ENCODE measurements at regions not wholly inside any gene's neighbourhood (a gene's known extent, or its start where the extent isn't known, plus 50 kb on each side); places are given as distances from the start of the nearest gene placed in this dataset.

DNA sequence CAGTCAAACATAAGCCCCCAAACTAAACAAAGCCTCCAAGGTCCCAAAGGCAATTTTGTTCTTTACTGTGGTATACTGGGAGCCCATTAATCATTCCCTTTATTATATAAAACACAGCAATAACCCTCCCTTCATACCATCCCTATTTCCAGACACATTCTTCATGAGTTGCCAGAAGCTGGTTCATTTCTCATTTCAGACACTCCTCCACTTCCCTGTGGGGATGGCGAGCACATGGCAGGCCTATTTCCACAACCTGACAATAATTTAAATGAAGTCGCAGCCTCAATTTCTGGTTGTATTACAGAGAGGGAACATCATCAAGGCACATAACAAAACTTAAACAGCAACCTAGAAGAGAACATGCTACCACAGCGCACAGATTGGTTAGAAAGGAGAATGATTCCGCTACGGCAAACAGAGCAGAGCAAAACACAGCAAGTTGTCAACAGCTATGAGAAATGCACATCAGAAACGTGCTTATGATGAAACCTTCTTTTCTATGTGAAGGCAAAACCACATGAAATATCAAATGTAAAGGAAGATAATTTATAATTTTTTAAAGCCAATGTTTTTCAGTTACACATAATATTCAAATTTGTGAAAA is 63.3 kb upstream of the ARHGEF3 start:
- TF ChIP-seq, protein P1, sequence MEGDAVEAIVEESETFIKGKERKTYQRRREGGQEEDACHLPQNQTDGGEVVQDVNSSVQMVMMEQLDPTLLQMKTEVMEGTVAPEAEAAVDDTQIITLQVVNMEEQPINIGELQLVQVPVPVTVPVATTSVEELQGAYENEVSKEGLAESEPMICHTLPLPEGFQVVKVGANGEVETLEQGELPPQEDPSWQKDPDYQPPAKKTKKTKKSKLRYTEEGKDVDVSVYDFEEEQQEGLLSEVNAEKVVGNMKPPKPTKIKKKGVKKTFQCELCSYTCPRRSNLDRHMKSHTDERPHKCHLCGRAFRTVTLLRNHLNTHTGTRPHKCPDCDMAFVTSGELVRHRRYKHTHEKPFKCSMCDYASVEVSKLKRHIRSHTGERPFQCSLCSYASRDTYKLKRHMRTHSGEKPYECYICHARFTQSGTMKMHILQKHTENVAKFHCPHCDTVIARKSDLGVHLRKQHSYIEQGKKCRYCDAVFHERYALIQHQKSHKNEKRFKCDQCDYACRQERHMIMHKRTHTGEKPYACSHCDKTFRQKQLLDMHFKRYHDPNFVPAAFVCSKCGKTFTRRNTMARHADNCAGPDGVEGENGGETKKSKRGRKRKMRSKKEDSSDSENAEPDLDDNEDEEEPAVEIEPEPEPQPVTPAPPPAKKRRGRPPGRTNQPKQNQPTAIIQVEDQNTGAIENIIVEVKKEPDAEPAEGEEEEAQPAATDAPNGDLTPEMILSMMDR (conservative IDR thresholded peaks at IDR 0.05), result no peak
- H3K27ac ChIP-seq, result no peak overlapping the region

DNA sequence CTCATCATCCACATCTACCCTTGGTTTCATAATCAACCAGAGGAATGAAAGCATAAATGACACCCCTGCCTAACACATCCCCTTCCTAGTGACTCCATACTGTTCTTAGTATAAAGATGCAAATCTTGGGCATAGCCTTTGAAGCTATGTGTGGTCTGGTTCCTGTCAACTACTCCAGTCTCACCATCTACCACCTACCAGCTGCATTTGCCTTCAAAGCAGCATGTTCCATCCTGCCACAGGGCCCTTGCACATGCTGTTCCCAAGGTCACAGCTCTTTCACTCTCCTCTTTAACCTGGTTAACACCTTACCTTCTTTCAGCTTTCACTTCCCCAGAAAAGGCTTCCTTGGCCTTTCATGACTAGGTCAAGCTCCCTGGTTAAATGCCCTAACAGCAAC is 62.3 kb upstream of the ARHGEF3 start:
- TF ChIP-seq, protein P1 (conservative IDR thresholded peaks at IDR 0.05), result no peak
- H3K27ac ChIP-seq, result no peak overlapping the region

DNA sequence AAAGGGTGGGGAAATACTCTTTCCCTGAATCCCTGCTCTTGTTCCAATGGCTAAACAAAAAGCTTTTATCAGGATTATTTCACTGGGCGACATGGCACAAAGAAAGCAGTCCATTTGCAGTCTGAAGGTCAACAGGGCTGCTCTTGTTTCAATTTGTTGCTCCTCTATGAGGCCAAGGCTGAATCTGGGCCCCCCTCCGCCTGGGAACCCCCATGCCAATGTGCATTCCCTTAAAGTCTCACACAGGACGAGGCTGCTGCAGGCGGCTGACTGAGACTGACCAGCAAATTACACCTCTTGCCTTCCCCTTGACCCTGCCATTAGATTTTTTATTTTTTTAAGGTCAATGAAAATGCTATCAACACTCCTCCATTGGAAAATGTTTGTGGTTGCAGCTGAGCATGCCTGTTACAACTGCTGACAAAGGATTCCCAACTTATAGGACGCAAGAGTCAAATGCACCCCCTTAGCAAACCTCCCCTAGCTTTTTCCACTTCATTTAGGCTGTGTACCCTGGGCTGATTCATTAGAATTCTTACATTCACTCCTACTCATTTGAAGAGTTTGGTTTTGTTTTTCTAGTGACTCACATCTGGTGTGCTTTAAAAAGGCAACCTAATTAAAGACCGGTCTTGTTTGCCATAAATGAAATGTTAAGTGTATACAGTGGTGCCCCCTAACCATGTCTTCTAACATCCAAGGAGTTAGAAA is 60.8 kb upstream of the ARHGEF3 start:
- no peak overlapping the region for H3K27ac ChIP-seq
- TF ChIP-seq, protein P1 (conservative IDR thresholded peaks at IDR 0.05), result no peak

DNA sequence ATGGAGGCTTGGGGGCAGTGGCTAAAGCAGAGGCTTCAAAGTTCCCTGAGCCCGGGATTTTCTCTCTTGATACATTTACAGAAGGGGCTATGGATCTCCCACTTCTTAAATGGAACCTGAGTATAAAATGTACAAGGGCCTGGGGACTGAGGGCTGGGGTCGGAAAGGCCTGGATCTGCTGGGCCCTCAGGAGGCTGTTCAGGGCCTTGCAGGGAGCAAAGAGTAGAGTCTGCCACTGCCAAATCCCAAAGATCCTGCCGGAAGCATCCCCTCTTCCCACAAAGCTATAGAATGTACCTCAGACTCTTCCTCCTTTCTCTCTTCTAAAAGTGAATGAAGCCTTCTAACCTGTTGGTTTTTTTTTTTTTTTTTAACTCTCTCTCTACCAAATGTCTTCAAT is 59.8 kb upstream of the ARHGEF3 start:
- H3K27ac ChIP-seq, result no peak overlapping the region
- TF ChIP-seq, protein P1 (conservative IDR thresholded peaks at IDR 0.05), result no peak

DNA sequence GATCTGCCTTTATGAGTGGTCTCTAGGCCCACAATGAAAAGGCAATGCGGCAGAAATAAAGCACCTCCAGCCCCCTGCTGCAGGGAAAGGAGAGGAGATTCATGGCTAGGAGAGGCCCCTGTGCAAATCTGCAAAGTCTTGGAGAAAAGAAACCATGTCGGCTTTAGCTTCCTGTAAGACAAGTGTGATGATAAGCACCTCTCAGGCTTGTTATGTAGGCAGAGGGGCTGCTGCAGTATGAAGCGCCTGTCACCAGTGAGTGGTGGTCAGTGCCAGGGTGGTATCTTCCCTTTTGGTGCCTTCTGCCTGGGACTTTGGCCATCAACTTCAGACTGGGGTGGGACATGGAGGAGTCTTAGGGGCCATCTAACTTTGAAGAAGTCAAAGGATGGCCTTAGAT is 59.2 kb upstream of the ARHGEF3 start:
- TF ChIP-seq, protein P1 (conservative IDR thresholded peaks at IDR 0.05), result no peak

DNA sequence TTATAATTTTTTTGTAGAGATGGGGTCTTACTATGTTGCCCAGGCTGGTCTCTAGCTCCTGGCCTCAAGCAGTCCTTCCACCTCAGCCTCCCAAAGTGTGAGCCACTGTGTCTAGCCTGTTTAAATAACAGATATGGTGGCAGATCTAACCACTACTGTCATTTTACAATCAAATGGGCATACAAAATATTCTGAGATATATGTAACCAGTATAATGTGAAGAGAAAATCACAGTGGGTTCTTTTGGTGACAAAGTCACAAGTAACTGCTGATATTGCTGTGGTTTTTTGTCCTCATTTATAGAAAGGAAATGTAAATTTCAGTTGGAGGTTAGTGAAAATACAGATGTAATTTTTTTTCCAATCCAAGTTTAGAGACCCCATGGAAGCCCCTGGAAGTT is 58.6 kb upstream of the ARHGEF3 start:
- no peak overlapping the region for H3K27ac ChIP-seq
- TF ChIP-seq, protein P1 (conservative IDR thresholded peaks at IDR 0.05), result no peak

More for the DNA sequence above, 59.2 kb upstream of the ARHGEF3 start:
- no peak overlapping the region for H3K27ac ChIP-seq

DNA sequence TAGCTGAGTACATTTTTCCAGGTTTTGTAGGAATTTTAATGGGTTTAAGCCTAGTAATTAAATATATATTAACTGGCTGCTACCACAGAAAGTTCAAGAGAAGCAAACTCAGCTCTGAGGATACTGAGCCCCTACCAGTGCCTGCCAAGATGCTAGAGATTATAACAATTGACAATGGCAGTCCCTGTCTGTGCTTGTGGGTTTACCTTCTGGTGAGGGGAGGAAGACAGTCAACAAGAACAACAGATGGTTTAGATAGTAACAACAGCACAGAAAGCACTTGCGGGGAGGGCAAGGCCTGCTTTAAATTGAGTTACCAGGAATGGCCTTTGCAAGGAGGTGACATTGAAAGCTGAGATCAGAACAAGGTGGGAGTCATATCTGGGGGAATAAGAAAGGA is 56.6 kb upstream of the ARHGEF3 start:
- TF ChIP-seq, protein P1 (conservative IDR thresholded peaks at IDR 0.05), result no peak
- H3K27ac ChIP-seq, result peak overlapping the region; percentile 63

Data from VCaP (cell line).